Endothelial cell of umbilical vein (primary cell): ENCODE measurements at regions not wholly inside any gene's neighbourhood (a gene's known extent, or its start where the extent isn't known, plus 50 kb on each side); places are given as distances from the start of the nearest gene placed in this dataset.

Source experiments
- BruUV-seq: library from RNA; stranded (reverse); fragments of 400-500 nt; replicated peaks from 2 replicates; lab custom pipeline; 2021; lab: Mats Ljungman, UMichigan
- CTCF ChIA-PET: fragments of 300-600, 350-600 bp; sonication (Branson Sonifier 250); formaldehyde crosslinking; loops from one replicate; lab custom pipeline; 2021; ENCODE audit warnings: antibody characterized with exemption, inconsistent platforms; lab: Charles Lee
- POLR2A ChIA-PET: fragments of 300-600, 350-600 bp; sonication (Branson Sonifier 250); formaldehyde crosslinking; loops from one replicate; lab custom pipeline; 2021; ENCODE audit warnings: antibody characterized with exemption, inconsistent platforms; lab: Charles Lee
- DNase-seq: peaks from one replicate; pipeline ENCODE4 v3.0.0-alpha.2; 2011; ENCODE audit warnings: low read depth, low spot score
- FAIRE-seq: peaks from 2 replicates; lab custom pipeline; 2011; peaks lifted over from hg19 to GRCh38; lab: Jason Lieb, UNC
- H2AFZ ChIP-seq: 2 replicates; pipeline ENCODE4 v1.6.0; 2012; ENCODE audit warnings: low read depth, low read length, control low read depth, inconsistent platforms
- H3K27ac ChIP-seq: 2 replicates; pipeline ENCODE4 v1.5.1; 2011; ENCODE audit warnings: low read depth, mild to moderate bottlenecking, control low read depth, low read length, moderate library complexity; ENCODE audit not compliant: insufficient read depth
- H3K27me3 ChIP-seq, 2 experiments: 2 replicates each; pipeline versions ENCODE4 v1.6.0 to v1.6.1; 2011; ENCODE audit warnings: low read length in 2 of 2, mixed read lengths in 1 of 2; ENCODE audit not compliant: control insufficient read depth in 2 of 2, insufficient read depth in 2 of 2
- H3K36me3 ChIP-seq, 2 experiments: 2 replicates in 1 of 2; 3 replicates in 1 of 2; pipeline ENCODE4 v1.5.1; 2011; ENCODE audit warnings: low read length in 2 of 2, mild to moderate bottlenecking in 1 of 2, moderate library complexity in 1 of 2; ENCODE audit not compliant: control insufficient read depth in 2 of 2, insufficient read depth in 2 of 2; ENCODE audit errors: extremely low read depth in 1 of 2
- H3K4me1 ChIP-seq: 3 replicates; pipeline ENCODE4 v1.5.1; 2011; ENCODE audit warnings: mild to moderate bottlenecking, low read length; ENCODE audit not compliant: control insufficient read depth, insufficient read depth; ENCODE audit errors: extremely low read depth
- H3K4me2 ChIP-seq: 2 replicates; pipeline ENCODE4 v1.6.1; 2011; ENCODE audit warnings: low read length, control low read depth, mixed read lengths; ENCODE audit not compliant: insufficient read depth
- H3K4me3 ChIP-seq, 3 experiments: fragments of 200-600 bp in 1 of 3; sonication (generic), shearing (Covaris generic) in 1 of 3; replicated peaks in 1 of 3; 2 replicates each; pipeline ENCODE4 v1.5.1; 2011 to 2016; ENCODE audit warnings: control low read depth in 3 of 3, low read length in 3 of 3, mild to moderate bottlenecking in 2 of 3, inconsistent platforms in 1 of 3, low read depth in 1 of 3, moderate library complexity in 1 of 3; ENCODE audit not compliant: insufficient read depth in 1 of 3
- H3K79me2 ChIP-seq: 2 replicates; pipeline ENCODE4 v1.6.0; 2012; ENCODE audit warnings: low read length, inconsistent platforms; ENCODE audit not compliant: control insufficient read depth, insufficient read depth
- H3K9ac ChIP-seq: replicated peaks from 2 replicates; pipeline ENCODE3; 2011; ENCODE audit warnings: low read length, control low read depth; ENCODE audit not compliant: insufficient read depth; ENCODE audit errors: extremely low read depth
- H3K9me1 ChIP-seq: replicated peaks from 3 replicates; pipeline ENCODE4 v1.6.0; 2011; ENCODE audit warnings: mild to moderate bottlenecking, low read length; ENCODE audit not compliant: control insufficient read depth, insufficient read depth; ENCODE audit errors: extremely low read depth
- H3K9me3 ChIP-seq: replicated peaks from 2 replicates; pipeline ENCODE4 v1.5.1; 2012; ENCODE audit warnings: low read length, inconsistent platforms; ENCODE audit not compliant: control insufficient read depth, insufficient read depth
- H4K20me1 ChIP-seq: replicated peaks from 2 replicates; pipeline ENCODE3; 2011; ENCODE audit warnings: mild to moderate bottlenecking, low read length; ENCODE audit not compliant: control insufficient read depth, insufficient read depth; ENCODE audit errors: extremely low read depth
- CTCF ChIP-seq, 2 donors: IDR thresholded peaks; 1 replicate in 1 of 2; 2 replicates in 1 of 2; pipeline ENCODE4 v1.5.1; 2011; ENCODE audit warnings: low read length in 2 of 2, mild to moderate bottlenecking in 2 of 2, moderate library complexity in 2 of 2, control low read depth in 1 of 2, inconsistent platforms in 1 of 2, low read depth in 1 of 2; ENCODE audit not compliant: insufficient read depth in 1 of 2; ENCODE audit errors: extremely low read depth in 1 of 2
- EZH2 ChIP-seq: IDR thresholded peaks from 2 replicates; pipeline ENCODE4 v1.6.1; 2012; ENCODE audit warnings: borderline replicate concordance, low read depth, mild to moderate bottlenecking, moderate library complexity, low read length, inconsistent platforms; ENCODE audit not compliant: severe bottlenecking
- FOS ChIP-seq: IDR thresholded peaks from 2 replicates; pipeline ENCODE4 v1.6.1; 2011; ENCODE audit warnings: mild to moderate bottlenecking, low read length, moderate library complexity, borderline replicate concordance; ENCODE audit not compliant: insufficient read depth
- GATA2 ChIP-seq: IDR thresholded peaks from 2 replicates; pipeline ENCODE4 v1.7.0; 2011; ENCODE audit warnings: low read depth, mild to moderate bottlenecking, moderate library complexity, mixed read lengths, low read length; ENCODE audit not compliant: insufficient read length, insufficient read depth
- JUN ChIP-seq: IDR thresholded peaks from 2 replicates; pipeline ENCODE4 v1.6.1; 2011; ENCODE audit warnings: borderline replicate concordance, low read depth; ENCODE audit not compliant: insufficient read length, insufficient read depth
- MAX ChIP-seq: IDR thresholded peaks from 2 replicates; pipeline ENCODE4 v1.6.1; 2011; ENCODE audit not compliant: insufficient read depth, insufficient read length
- MYC ChIP-seq: IDR thresholded peaks from one replicate; pipeline ENCODE4 v1.6.1; 2011; ENCODE audit warnings: mild to moderate bottlenecking, low read depth, low read length
- POLR2A ChIP-seq: IDR thresholded peaks from 2 replicates; pipeline ENCODE4 v1.6.1; 2012; ENCODE audit warnings: low read depth, mild to moderate bottlenecking, control low read depth, low read length
- POLR2AphosphoS5 ChIP-seq: IDR thresholded peaks from 2 replicates; pipeline ENCODE4 v1.6.1; 2012; ENCODE audit warnings: low read depth, mild to moderate bottlenecking, control low read depth, low read length, moderate library complexity; ENCODE audit not compliant: insufficient read depth
- dilution Hi-C: fragments of 300-500 bp; cut with MboI; formaldehyde crosslinking; loops from one replicate; pipeline ENCODE4 v1.15.0; 2019; ENCODE audit warnings: low sequenced_read_pairs; ENCODE audit not compliant: extremely low pct_ligation_motif_present
- intact Hi-C: fragments of 100-400 bp; cut with micrococcal nuclease; formaldehyde crosslinking; loops from one replicate; pipeline ENCODE4 v1.10.0; 2022

GRCh38 chr9:7608261-7608660 is 191.3 kb downstream of the DMAC1 start:
- no TSS peak for BruUV-seq
- H3K27me3 ChIP-seq, result no peaks in the 10 kb centered on the region
- ChIA-PET CTCF (no interaction called here), POLR2A (no interaction called here)
- H3K79me2 ChIP-seq, result no peaks in the 10 kb centered on the region
- no peaks in the 10 kb centered on the region for H3K4me1 ChIP-seq
- H3K9me1 ChIP-seq, result no peaks in the 10 kb centered on the region
- no peaks in the 10 kb centered on the region for H3K36me3 ChIP-seq
- intact Hi-C loops, result no loop called here
- no peak overlapping the region for H3K4me2 ChIP-seq
- dilution Hi-C loops, result no loop called here
- no peaks in the 10 kb centered on the region for H4K20me1 ChIP-seq
- no peak for TF ChIP-seq MYC
- TF ChIP-seq POLR2AphosphoS5, result no peak
- TF ChIP-seq FOS, result no peak
- no peak for TF ChIP-seq MAX
- TF ChIP-seq POLR2A, result no peak
- no peak for TF ChIP-seq JUN
- TF ChIP-seq CTCF (IDR thresholded peaks at IDR 0.05; ENCODE audit: extremely low read depth in 1 of 2, insufficient read depth in 1 of 2, low read depth in 1 of 2, low read length in 2 of 2), result no peak
- no peak for TF ChIP-seq EZH2
- TF ChIP-seq GATA2, result no peak
- no peak overlapping the region for H2AFZ ChIP-seq
- H3K9ac ChIP-seq, result no peak overlapping the region
- H3K27ac ChIP-seq, result no peak overlapping the region
- DNase-seq (no peak), FAIRE-seq (no peak)
- no peak overlapping the region for H3K4me3 ChIP-seq
- no peaks in the 10 kb centered on the region for H3K9me3 ChIP-seq
